ENCODE measurements at regions not wholly inside any gene's neighbourhood (a gene's known extent, or its start where the extent isn't known, plus 50 kb on each side); places are given as distances from the start of the nearest gene placed in this dataset.

- DNase-seq (ENCODE audit: low spot score), result peak; percentile 49
Observed at GRCh38 chr12:20194171-20194570, 174.2 kb upstream of the PDE3A start.

- no peak for DNase-seq (ENCODE audit: low spot score)
Observed at GRCh38 chr12:20196767-20197166, 171.6 kb upstream of the PDE3A start.

DNA sequence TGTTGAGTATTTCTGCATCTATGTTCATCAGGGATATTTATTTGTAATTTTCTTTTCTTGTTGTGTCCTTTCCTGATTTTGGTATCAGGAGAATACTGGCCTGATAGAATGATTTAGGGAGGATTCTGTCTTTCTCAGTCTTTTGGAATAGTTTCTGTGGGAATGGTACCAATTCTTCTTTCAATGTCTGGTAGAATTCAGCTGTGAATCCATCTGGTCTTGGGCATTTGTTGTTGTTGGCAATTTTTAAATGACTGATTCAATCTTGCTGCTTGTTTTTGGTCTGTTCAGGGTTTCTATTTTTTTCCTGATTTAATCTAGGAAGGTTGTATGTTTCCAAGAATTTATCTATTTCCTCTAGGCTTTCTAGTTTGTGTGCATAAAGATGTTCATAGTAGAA lies 170.9 kb upstream of the PDE3A start:
- DNase-seq (ENCODE audit: low spot score), result no peak

DNA sequence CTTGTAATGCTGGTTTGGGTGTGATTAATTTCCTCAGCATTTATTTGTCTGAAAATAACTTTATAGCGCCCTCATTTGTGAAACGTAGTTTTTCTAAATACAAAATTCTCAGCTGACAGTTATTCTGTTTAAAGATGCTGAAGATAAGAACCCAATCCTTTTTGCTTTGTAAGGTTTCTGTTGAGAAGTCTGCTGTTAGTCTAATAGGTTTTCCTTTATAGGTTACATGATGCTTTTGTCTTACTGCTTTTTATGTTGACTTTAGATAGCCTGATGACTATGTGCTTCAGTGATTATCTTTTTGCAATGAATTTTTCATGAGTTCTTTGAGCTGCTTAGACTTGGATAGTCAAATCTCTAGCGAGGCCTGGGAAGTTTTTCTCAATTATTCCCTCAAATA lies 168.6 kb upstream of the PDE3A start:
- no peak for DNase-seq (ENCODE audit: low spot score)

DNA sequence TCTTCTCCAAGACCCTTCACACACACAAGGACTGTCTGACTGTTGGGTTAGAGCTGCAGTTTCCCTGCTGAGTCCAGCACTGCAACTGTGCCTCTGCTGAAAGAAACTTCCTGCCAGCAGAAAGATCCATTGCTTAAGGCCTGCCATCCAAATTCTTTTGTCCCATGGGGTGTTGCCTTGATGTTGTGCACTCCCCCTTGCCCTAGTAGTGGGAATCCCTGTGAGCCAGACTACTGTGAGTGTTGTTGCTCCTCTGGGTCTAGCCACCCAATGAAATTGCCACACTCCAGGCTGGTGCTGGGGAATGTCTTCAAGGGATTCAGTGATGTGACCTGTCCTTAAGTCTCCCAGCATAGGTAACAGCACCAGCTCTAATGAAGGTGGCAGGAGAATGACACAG lies 166.6 kb upstream of the PDE3A start:
- DNase-seq (ENCODE audit: low spot score), result no peak

GRCh38 chr12:20205854-20206253 lies 162.5 kb upstream of the PDE3A start:
- no peak for DNase-seq (ENCODE audit: low spot score)

DNA sequence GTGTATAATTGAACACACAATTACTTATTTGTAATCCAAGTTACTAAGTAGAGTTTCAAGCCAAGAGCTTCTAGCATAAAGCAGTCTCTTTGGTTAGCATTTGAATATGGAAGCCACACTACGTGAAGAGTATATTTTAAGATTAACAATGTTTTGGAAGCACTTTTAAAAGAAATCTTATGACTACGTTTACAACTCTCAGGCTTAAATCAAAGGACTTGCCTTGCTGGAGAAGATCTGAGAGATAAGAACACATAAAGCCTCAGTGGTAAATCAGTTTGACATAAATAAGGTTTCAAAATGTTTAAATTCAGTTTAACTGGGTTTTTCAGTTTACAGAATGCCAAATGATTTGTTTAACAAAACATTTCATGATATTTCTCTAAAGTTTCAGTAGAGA lies 161.9 kb upstream of the PDE3A start:
- DNase-seq (ENCODE audit: low spot score), result no peak

- DNase-seq (ENCODE audit: low spot score), result no peak
Observed at GRCh38 chr12:20210621-20211215, 157.6 kb upstream of the PDE3A start.

DNA sequence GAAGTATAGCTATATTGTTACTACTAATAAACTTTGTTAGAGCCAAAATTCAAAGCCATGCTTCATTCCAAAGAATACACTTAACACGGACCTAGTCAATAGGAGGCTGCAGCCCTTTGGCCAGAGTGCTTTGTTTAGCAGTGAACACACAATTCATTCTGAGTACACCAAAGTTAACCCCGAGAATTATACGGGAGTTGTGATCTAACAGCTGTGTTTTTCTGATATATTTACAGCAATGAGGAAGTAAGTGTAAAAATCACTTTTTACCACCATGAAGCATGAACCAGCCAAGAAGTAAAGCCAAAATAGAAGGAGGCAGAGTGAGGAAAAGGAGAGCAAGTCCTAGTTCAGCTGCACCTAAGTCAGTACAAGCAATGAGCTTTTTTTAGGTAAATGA lies 156.8 kb upstream of the PDE3A start:
- DNase-seq (ENCODE audit: low spot score), result no peak

- no peak for DNase-seq (ENCODE audit: low spot score)
Observed at GRCh38 chr12:20211981-20212421, 156.3 kb upstream of the PDE3A start.

DNA sequence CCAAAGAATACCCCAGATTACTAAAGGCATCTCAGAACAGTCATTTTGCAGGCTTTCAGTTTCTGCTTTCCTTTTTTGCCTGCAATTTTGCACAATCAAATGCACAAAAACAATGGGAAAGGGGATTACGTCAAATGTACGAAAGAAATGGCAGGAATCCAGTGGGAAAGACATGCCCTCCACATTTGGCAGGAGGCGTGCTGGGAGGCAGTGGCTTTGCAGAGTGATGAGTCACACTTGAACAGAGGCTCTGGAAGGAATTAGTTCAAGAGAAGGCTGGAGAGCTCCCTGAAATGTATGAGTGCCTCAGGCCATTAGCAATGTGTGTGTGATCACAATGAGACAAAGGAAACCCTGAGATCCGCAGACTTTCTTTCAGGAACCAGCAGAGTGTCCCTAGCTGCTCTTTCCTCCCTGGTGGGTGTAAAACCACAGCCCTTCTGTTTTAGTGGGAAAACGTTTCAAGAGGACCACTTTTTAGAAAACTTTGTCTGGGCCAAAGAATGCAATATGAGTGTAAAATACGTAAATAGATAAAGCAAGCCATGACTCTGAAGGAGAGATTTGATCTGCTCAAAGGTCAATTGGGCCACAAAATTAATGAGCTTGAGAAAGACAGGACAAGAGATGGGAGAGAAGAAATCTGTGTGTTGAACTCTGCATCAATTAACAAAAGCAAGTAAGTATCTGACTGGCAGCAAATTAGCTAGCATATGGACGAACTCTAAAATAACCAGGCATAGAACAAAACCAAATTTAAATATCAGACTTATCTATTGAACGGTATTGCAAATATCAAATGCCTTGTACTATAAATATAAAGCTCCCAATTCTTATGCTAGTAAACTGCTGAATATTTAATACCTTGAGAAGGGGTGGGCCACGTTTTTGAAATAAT lies 155.4 kb upstream of the PDE3A start:
- peak; percentile 88 for DNase-seq (ENCODE audit: low spot score)

- DNase-seq (ENCODE audit: low spot score), result no peak
Observed at GRCh38 chr12:20213723-20214625, 154.4 kb upstream of the PDE3A start.

DNA sequence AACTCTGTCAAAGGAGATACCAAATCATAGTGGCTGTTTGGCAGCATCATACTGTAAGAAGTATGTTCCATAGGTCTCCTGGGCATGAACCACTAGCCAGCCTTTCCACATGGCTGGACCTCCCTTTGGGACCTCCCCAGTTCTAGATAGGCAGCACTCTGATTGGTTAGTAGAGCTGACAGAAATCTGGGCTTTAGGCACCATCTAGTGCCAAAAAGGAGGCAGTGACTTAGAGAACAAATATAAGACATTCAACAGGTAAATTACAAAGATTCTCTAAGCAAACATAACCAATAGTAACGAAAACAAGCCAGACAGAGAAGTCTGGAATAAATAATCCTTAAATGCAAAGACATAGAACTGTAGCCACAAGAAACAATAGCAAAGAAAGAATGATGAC lies 148.0 kb upstream of the PDE3A start:
- no peak for DNase-seq (ENCODE audit: low spot score)

GRCh38 chr12:20232931-20233675 lies 135.2 kb upstream of the PDE3A start:
- DNase-seq (ENCODE audit: low spot score), result no peak

DNA sequence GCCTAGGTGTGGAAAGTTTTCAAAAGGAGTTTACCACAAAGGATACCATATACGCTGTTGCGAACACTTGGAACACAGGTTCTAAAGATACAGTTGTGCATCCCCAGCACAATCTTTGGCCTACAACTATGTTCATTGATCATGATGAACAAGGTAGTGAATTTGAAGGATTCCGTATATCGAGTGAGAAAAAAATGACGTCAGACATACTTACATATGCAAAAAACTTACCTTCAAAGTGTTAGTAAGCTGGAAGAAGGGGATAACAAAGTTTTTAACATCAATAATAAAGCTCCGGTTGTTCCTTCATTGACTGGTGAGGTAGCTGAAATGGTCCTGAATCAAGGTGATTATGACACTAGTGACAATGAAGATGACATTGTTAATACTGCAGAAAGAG lies 133.9 kb upstream of the PDE3A start:
- DNase-seq (ENCODE audit: low spot score), result no peak

DNA sequence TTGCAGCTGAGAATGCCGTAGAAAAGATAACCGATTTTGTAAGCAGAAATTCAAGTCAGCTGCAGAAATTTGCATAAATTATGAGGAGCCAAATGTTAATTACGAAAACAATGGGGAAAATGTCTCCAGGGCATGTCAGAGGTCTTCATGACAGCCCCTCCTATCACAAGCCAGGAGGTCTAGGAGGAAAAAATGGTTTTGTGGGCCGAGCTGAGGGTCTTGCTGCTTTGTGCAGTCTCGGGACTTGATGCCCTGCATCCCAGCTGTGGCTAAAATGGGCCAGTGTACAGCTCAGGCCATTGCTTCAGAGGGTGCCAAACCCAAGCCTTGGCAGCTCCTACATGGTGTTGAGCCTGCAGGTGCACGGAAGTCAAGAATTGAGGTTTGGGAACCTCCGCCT lies 131.2 kb upstream of the PDE3A start:
- DNase-seq (ENCODE audit: low spot score), result no peak

DNA sequence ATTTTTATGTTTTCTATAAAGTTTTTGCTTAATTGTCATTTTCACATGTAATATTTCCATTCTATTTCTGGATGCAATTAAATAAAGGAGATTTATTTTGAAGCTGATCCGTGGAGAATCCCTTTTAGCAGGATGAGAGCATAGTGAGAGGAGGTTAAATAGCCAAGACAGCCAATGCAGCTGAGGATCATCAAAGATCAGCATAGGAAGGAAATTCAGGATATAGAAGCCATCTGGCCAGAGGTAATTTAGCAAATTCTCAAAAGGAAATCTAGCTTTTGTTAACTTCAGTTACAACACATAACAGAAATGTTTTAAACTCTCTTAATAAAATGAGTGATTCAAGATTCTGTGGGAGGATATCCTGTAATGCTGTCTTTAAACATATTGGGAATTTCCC lies 122.8 kb upstream of the PDE3A start:
- DNase-seq (ENCODE audit: low spot score), result no peak

GRCh38 chr12:20248646-20249045 lies 119.7 kb upstream of the PDE3A start:
- no peak for DNase-seq (ENCODE audit: low spot score)

- no peak for DNase-seq (ENCODE audit: low spot score)
Observed at GRCh38 chr12:20250761-20251160, 117.6 kb upstream of the PDE3A start.

GRCh38 chr12:20257311-20257710 lies 111.0 kb upstream of the PDE3A start:
- no peak for DNase-seq (ENCODE audit: low spot score)

DNA sequence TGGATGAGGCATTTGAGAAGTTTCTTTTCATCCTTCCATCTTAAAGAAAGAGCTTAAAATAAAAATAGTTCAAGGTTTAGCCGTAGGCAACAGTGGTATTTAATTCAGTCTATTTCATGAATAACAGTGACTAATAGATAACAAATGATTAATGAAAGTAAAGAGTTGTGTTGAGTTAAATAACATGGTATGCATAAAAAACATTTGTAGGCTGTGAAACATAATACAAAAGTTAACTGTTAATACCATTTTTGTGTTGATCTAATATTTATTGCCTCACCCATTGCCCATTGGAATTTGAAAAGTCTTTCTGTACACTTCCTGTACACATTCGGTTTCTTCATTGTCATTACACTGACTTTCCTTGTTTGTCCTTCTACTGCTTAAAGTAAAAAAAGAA lies 108.6 kb upstream of the PDE3A start:
- DNase-seq (ENCODE audit: low spot score), result no peak

DNA sequence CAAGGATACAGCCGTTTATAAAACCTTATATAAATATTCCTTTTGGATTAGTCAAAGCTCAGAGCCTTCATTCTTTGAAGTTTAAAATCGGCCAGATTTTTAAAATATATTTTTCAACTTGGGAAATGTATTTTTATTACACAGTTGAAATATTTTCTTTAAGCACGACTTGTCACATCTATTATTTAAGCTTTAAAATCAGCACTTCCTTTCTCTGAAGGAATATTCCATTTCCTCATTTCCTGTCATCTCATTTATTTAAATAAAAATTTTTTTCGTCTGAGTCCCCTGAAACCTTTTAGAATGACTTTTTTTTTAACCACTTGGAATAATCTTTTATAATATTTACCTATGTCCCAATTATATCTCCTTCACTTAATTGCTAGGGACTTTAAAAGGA lies 107.5 kb upstream of the PDE3A start:
- DNase-seq (ENCODE audit: low spot score), result no peak

Measured in ecto neural progenitor cell (in vitro differentiated cells).